Right hindlimb (tissue), 1 donor: ENCODE measurements at regions not wholly inside any gene's neighbourhood (a gene's known extent, or its start where the extent isn't known, plus 50 kb on each side); places are given as distances from the start of the nearest gene placed in this dataset.
"Not testable (repeated sequence)": the region's sequence is repeated elsewhere in the genome, so short reads cannot be mapped to it uniquely, and the experiment has no call there.

Experiments used
- DNase-seq: peaks from one replicate; pipeline ENCODE4 v3.0.0-alpha.2; 2018

GRCh38 chr16:29087673-29088072, 102.8 kb downstream of the LAT start:
- DNase-seq, result not testable (repeated sequence)

GRCh38 chr16:29081829-29082639, 97.2 kb downstream of the LAT start:
- peak; percentile 19 for DNase-seq

GRCh38 chr16:29074554-29075402, 89.9 kb downstream of the LAT start:
- peak; percentile 57 for DNase-seq

GRCh38 chr16:29062235-29062634, 77.4 kb downstream of the LAT start:
- not testable (repeated sequence) for DNase-seq

- DNase-seq, result not testable (repeated sequence)
Measured at GRCh38 chr16:29061467-29061921, 76.6 kb downstream of the LAT start.

- DNase-seq, result not testable (repeated sequence)
Measured at GRCh38 chr16:29060022-29060810, 75.4 kb downstream of the LAT start.

GRCh38 chr16:29059575-29059974, 74.7 kb downstream of the LAT start:
- not testable (repeated sequence) for DNase-seq
